ENCODE measurements at regions not wholly inside any gene's neighbourhood (a gene's known extent, or its start where the extent isn't known, plus 50 kb on each side); places are given as distances from the start of the nearest gene placed in this dataset.

- no peaks in the 10 kb centered on the region for H3K27me3 Mint-ChIP-seq (ENCODE audit: low read depth)
- no peaks in the 10 kb centered on the region for H3K36me3 Mint-ChIP-seq (ENCODE audit: insufficient read depth)
- no peak for DNase-seq
- ATAC-seq = no peak
- H3K4me1 Mint-ChIP-seq (ENCODE audit: low read depth) = peaks cover 7% of the 10 kb centered on the region
- no peak overlapping the region for H3K4me3 Mint-ChIP-seq
- H3K9me3 Mint-ChIP-seq = no peaks in the 10 kb centered on the region
Measured at GRCh38 chr5:33304601-33305000, 136.2 kb upstream of the TARS1 start.

- H3K9me3 Mint-ChIP-seq = no peaks in the 10 kb centered on the region
- DNase-seq (no peak), ATAC-seq (no peak)
- H3K4me3 Mint-ChIP-seq = no peak overlapping the region
- peaks cover 2% of the 10 kb centered on the region for H3K4me1 Mint-ChIP-seq (ENCODE audit: low read depth)
- H3K36me3 Mint-ChIP-seq (ENCODE audit: insufficient read depth) = no peaks in the 10 kb centered on the region
- no peaks in the 10 kb centered on the region for H3K27me3 Mint-ChIP-seq (ENCODE audit: low read depth)
Measured at GRCh38 chr5:33305572-33305971, 135.2 kb upstream of the TARS1 start.

GRCh38 chr5:33306758-33307157, 134.0 kb upstream of the TARS1 start:
- Mint-ChIP-seq H3K36me3 (ENCODE audit: insufficient read depth) (no peaks in the 10 kb centered on the region), H3K4me1 (ENCODE audit: low read depth) (no peaks in the 10 kb centered on the region), H3K9me3 (no peaks in the 10 kb centered on the region), H3K4me3 (no peak overlapping the region), H3K27me3 (ENCODE audit: low read depth) (no peaks in the 10 kb centered on the region)
- ATAC-seq (no peak), DNase-seq (no peak)

GRCh38 chr5:33308586-33308985, 132.2 kb upstream of the TARS1 start:
- no peak for DNase-seq
- no peaks in the 10 kb centered on the region for H3K9me3 Mint-ChIP-seq
- H3K4me1 Mint-ChIP-seq (ENCODE audit: low read depth) = no peaks in the 10 kb centered on the region
- H3K27me3 Mint-ChIP-seq (ENCODE audit: low read depth) = no peaks in the 10 kb centered on the region
- H3K36me3 Mint-ChIP-seq (ENCODE audit: insufficient read depth) = no peaks in the 10 kb centered on the region
- ATAC-seq = no peak
- H3K4me3 Mint-ChIP-seq = no peak overlapping the region

GRCh38 chr5:33309068-33309467, 131.7 kb upstream of the TARS1 start:
- ATAC-seq (no peak), DNase-seq (no peak)
- no peak overlapping the region for H3K4me3 Mint-ChIP-seq
- no peaks in the 10 kb centered on the region for H3K27me3 Mint-ChIP-seq (ENCODE audit: low read depth)
- no peaks in the 10 kb centered on the region for H3K4me1 Mint-ChIP-seq (ENCODE audit: low read depth)
- no peaks in the 10 kb centered on the region for H3K36me3 Mint-ChIP-seq (ENCODE audit: insufficient read depth)
- H3K9me3 Mint-ChIP-seq = no peaks in the 10 kb centered on the region

- Mint-ChIP-seq H3K4me1 (ENCODE audit: low read depth) (no peaks in the 10 kb centered on the region), H3K27me3 (ENCODE audit: low read depth) (no peaks in the 10 kb centered on the region), H3K4me3 (no peak overlapping the region), H3K36me3 (ENCODE audit: insufficient read depth) (no peaks in the 10 kb centered on the region), H3K9me3 (no peaks in the 10 kb centered on the region)
- DNase-seq (no peak), ATAC-seq (no peak)
Measured at GRCh38 chr5:33309536-33310345, 131.0 kb upstream of the TARS1 start.

- Mint-ChIP-seq H3K4me3 (no peak overlapping the region), H3K27me3 (ENCODE audit: low read depth) (no peaks in the 10 kb centered on the region), H3K4me1 (ENCODE audit: low read depth) (no peaks in the 10 kb centered on the region), H3K36me3 (ENCODE audit: insufficient read depth) (no peaks in the 10 kb centered on the region), H3K9me3 (no peaks in the 10 kb centered on the region)
- ATAC-seq (no peak), DNase-seq (no peak)
Measured at GRCh38 chr5:33310451-33310850, 130.3 kb upstream of the TARS1 start.

- DNase-seq = no peak
- H3K4me1 Mint-ChIP-seq (ENCODE audit: low read depth) = no peaks in the 10 kb centered on the region
- no peak for ATAC-seq
- no peaks in the 10 kb centered on the region for H3K36me3 Mint-ChIP-seq (ENCODE audit: insufficient read depth)
- H3K27me3 Mint-ChIP-seq (ENCODE audit: low read depth) = no peaks in the 10 kb centered on the region
- no peak overlapping the region for H3K4me3 Mint-ChIP-seq
- no peaks in the 10 kb centered on the region for H3K9me3 Mint-ChIP-seq
Measured at GRCh38 chr5:33311893-33312292, 128.9 kb upstream of the TARS1 start.

GRCh38 chr5:33312571-33313549, 127.9 kb upstream of the TARS1 start:
- no peak for ATAC-seq
- DNase-seq = no peak
- H3K27me3 Mint-ChIP-seq (ENCODE audit: low read depth) = no peaks in the 10 kb centered on the region
- no peaks in the 10 kb centered on the region for H3K4me1 Mint-ChIP-seq (ENCODE audit: low read depth)
- no peaks in the 10 kb centered on the region for H3K9me3 Mint-ChIP-seq
- H3K4me3 Mint-ChIP-seq = no peak overlapping the region
- no peaks in the 10 kb centered on the region for H3K36me3 Mint-ChIP-seq (ENCODE audit: insufficient read depth)

GRCh38 chr5:33315189-33315588, 125.6 kb upstream of the TARS1 start:
- H3K4me3 Mint-ChIP-seq = no peak overlapping the region
- H3K36me3 Mint-ChIP-seq (ENCODE audit: insufficient read depth) = no peaks in the 10 kb centered on the region
- H3K4me1 Mint-ChIP-seq (ENCODE audit: low read depth) = no peaks in the 10 kb centered on the region
- no peak for DNase-seq
- no peaks in the 10 kb centered on the region for H3K9me3 Mint-ChIP-seq
- no peaks in the 10 kb centered on the region for H3K27me3 Mint-ChIP-seq (ENCODE audit: low read depth)
- ATAC-seq = no peak

- DNase-seq = no peak
- ATAC-seq = no peak
- Mint-ChIP-seq H3K27me3 (ENCODE audit: low read depth) (no peaks in the 10 kb centered on the region), H3K9me3 (no peaks in the 10 kb centered on the region), H3K4me3 (no peak overlapping the region), H3K36me3 (ENCODE audit: insufficient read depth) (no peaks in the 10 kb centered on the region), H3K4me1 (ENCODE audit: low read depth) (no peaks in the 10 kb centered on the region)
Measured at GRCh38 chr5:33316773-33317172, 124.0 kb upstream of the TARS1 start.

- Mint-ChIP-seq H3K4me3 (no peak overlapping the region), H3K4me1 (ENCODE audit: low read depth) (no peaks in the 10 kb centered on the region), H3K36me3 (ENCODE audit: insufficient read depth) (no peaks in the 10 kb centered on the region), H3K9me3 (no peaks in the 10 kb centered on the region), H3K27me3 (ENCODE audit: low read depth) (no peaks in the 10 kb centered on the region)
- no peak for ATAC-seq
- DNase-seq = no peak
Measured at GRCh38 chr5:33317271-33317670, 123.5 kb upstream of the TARS1 start.

- Mint-ChIP-seq H3K36me3 (ENCODE audit: insufficient read depth) (no peaks in the 10 kb centered on the region), H3K4me1 (ENCODE audit: low read depth) (no peaks in the 10 kb centered on the region), H3K27me3 (ENCODE audit: low read depth) (no peaks in the 10 kb centered on the region), H3K9me3 (no peaks in the 10 kb centered on the region), H3K4me3 (no peak overlapping the region)
- no peak for ATAC-seq
- DNase-seq = no peak
Measured at GRCh38 chr5:33319151-33319550, 121.6 kb upstream of the TARS1 start.

- DNase-seq (no peak), ATAC-seq (no peak)
- Mint-ChIP-seq H3K4me3 (no peak overlapping the region), H3K27me3 (ENCODE audit: low read depth) (no peaks in the 10 kb centered on the region), H3K9me3 (no peaks in the 10 kb centered on the region), H3K36me3 (ENCODE audit: insufficient read depth) (no peaks in the 10 kb centered on the region), H3K4me1 (ENCODE audit: low read depth) (no peaks in the 10 kb centered on the region)
Measured at GRCh38 chr5:33319841-33320240, 120.9 kb upstream of the TARS1 start.

- Mint-ChIP-seq H3K4me1 (ENCODE audit: low read depth) (no peaks in the 10 kb centered on the region), H3K4me3 (no peak overlapping the region), H3K36me3 (ENCODE audit: insufficient read depth) (no peaks in the 10 kb centered on the region), H3K9me3 (no peaks in the 10 kb centered on the region), H3K27me3 (ENCODE audit: low read depth) (no peaks in the 10 kb centered on the region)
- ATAC-seq = no peak
- no peak for DNase-seq
Measured at GRCh38 chr5:33321026-33321425, 119.7 kb upstream of the TARS1 start.

Measured in activated T-cell treated with anti-CD3 and anti-CD28 coated beads, Interleukin-2, amount 50 U/mL, for 4 hours (primary cell).